ENCODE measurements at regions not wholly inside any gene's neighbourhood (a gene's known extent, or its start where the extent isn't known, plus 50 kb on each side); places are given as distances from the start of the nearest gene placed in this dataset.

GRCh38 chr3:118226206-118226605 is 808.4 kb downstream of the IGSF11 start:
- DNase-seq (ENCODE audit: extremely low spot score) = no peak
- ChIA-PET CTCF (no interaction called here), POLR2A (no interaction called here)
- TF ChIP-seq L3MBTL2 (conservative IDR thresholded peaks at IDR 0.05) (no peak), LEF1 (IDR thresholded peaks at IDR 0.05; ENCODE audit: borderline replicate concordance) (no peak), FOXM1 (IDR thresholded peaks at IDR 0.05; ENCODE audit: borderline replicate concordance) (no peak)

- TF ChIP-seq ELF4 (IDR thresholded peaks at IDR 0.05) (no peak), BHLHE40 (IDR thresholded peaks at IDR 0.05; ENCODE audit: borderline replicate concordance) (no peak), NFRKB (IDR thresholded peaks at IDR 0.05) (no peak), LEF1 (IDR thresholded peaks at IDR 0.05; ENCODE audit: borderline replicate concordance) (no peak), TARDBP (IDR thresholded peaks at IDR 0.05) (no peak), ARNT (IDR thresholded peaks at IDR 0.05) (no peak), SUZ12 (IDR thresholded peaks at IDR 0.05) (no peak), FOXM1 (IDR thresholded peaks at IDR 0.05; ENCODE audit: borderline replicate concordance) (no peak)
- POLR2A ChIA-PET = no interaction called here
- CTCF ChIA-PET = interaction anchor here (0.7 kb wide), 1 partner anchor 226 kb away, joined by 3 read pairs; no protein-coding TSS in a partner anchor
- no peak for DNase-seq (ENCODE audit: extremely low spot score)
Measured at GRCh38 chr3:118227191-118227590, 807.5 kb downstream of the IGSF11 start.

DNA sequence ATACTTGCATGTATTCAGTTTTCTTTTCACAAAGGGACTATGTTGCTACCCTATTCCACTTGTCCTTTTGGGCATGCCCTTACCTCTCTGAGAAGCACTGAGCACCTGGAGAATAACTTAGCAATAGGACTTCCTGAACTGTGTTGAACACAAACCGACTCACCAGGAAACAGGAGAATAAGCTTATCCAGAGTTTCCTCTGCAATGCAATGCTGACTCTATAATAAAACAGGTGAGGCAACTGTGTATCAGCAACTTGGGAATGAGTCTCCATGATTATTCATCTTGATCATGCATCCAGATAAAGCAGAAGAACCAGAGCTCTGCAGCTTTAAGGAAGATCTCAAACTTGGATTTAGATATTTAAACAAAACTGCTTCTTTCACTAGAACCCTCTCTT is 806.5 kb downstream of the IGSF11 start:
- DNase-seq (ENCODE audit: extremely low spot score) = no peak
- CTCF ChIA-PET = no interaction called here
- TF ChIP-seq FOXM1 (IDR thresholded peaks at IDR 0.05; ENCODE audit: borderline replicate concordance) (no peak), ZNF384 (IDR thresholded peaks at IDR 0.05) (no peak), SP1 (IDR thresholded peaks at IDR 0.05) (no peak), L3MBTL2 (conservative IDR thresholded peaks at IDR 0.05) (no peak), LEF1 (IDR thresholded peaks at IDR 0.05; ENCODE audit: borderline replicate concordance) (no peak), PKNOX1 (IDR thresholded peaks at IDR 0.05) (no peak), TARDBP (IDR thresholded peaks at IDR 0.05) (no peak), ELF4 (IDR thresholded peaks at IDR 0.05) (no peak), ARNT (IDR thresholded peaks at IDR 0.05) (no peak), FOXK2 (IDR thresholded peaks at IDR 0.05) (no peak), BHLHE40 (IDR thresholded peaks at IDR 0.05; ENCODE audit: borderline replicate concordance) (no peak), NFRKB (IDR thresholded peaks at IDR 0.05) (no peak), SUZ12 (IDR thresholded peaks at IDR 0.05) (no peak), CTBP1 (IDR thresholded peaks at IDR 0.05; ENCODE audit: borderline replicate concordance) (no peak), HDGF (IDR thresholded peaks at IDR 0.05; ENCODE audit: borderline replicate concordance) (no peak), FOXA1 (IDR thresholded peaks at IDR 0.05) (no peak)
- POLR2A ChIA-PET = no interaction called here

DNA sequence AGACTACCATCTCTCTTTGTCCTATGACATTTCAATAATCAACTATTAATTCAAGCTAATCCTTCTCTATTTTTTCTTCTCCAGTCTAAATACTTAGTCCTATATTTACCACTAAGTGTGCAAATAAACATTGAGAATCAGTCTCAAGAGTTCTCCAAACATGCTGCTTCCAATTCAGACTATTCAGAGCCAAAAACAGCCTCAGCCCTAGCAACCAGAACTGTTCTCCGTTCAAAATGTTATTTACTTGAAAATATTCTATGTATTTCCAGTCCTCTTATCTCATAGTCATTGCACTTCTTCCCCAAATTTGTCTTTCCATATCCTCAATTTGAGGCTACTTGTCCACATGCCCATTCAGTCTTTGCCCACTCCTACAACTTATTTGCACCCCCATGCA is 805.5 kb downstream of the IGSF11 start:
- TF ChIP-seq HDGF (IDR thresholded peaks at IDR 0.05; ENCODE audit: borderline replicate concordance) = no peak
- TF ChIP-seq NFRKB (IDR thresholded peaks at IDR 0.05) = no peak
- no peak for TF ChIP-seq ARNT (IDR thresholded peaks at IDR 0.05)
- no peak for TF ChIP-seq FOXM1 (IDR thresholded peaks at IDR 0.05; ENCODE audit: borderline replicate concordance)
- TF ChIP-seq FOXA1 (IDR thresholded peaks at IDR 0.05) = no peak
- no peak for TF ChIP-seq BHLHE40 (IDR thresholded peaks at IDR 0.05; ENCODE audit: borderline replicate concordance)
- no peak for TF ChIP-seq L3MBTL2 (conservative IDR thresholded peaks at IDR 0.05)
- no peak for TF ChIP-seq TARDBP (IDR thresholded peaks at IDR 0.05)
- no peak for TF ChIP-seq SUZ12 (IDR thresholded peaks at IDR 0.05)
- no peak for TF ChIP-seq ELF4 (IDR thresholded peaks at IDR 0.05)
- POLR2A ChIA-PET = no interaction called here
- no peak for DNase-seq (ENCODE audit: extremely low spot score)
- CTCF ChIA-PET = no interaction called here

DNA sequence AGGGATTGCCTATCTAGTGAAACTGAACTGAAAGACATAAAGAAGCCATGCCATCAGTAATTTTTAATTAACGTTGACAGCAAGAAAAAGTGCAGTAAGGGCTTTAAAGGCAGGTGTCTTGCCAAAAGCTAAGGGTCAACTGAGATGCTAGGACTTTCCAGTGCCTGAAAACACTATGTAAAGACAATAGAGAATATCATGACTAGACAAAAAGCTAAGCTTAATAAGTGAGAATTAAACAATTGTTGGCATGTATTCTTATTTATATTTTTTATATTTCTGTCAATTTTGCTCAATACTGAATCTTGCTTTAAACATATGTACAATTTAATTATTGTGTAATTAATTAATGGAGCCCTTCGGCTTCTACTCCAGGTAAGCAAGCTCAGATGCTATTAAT is 803.1 kb downstream of the IGSF11 start:
- POLR2A ChIA-PET = no interaction called here
- TF ChIP-seq CTBP1 (IDR thresholded peaks at IDR 0.05; ENCODE audit: borderline replicate concordance) (no peak), PKNOX1 (IDR thresholded peaks at IDR 0.05) (no peak), SP1 (IDR thresholded peaks at IDR 0.05) (no peak), ZNF384 (IDR thresholded peaks at IDR 0.05) (no peak), NFRKB (IDR thresholded peaks at IDR 0.05) (no peak), LEF1 (IDR thresholded peaks at IDR 0.05; ENCODE audit: borderline replicate concordance) (no peak)
- DNase-seq (ENCODE audit: extremely low spot score) = no peak
- CTCF ChIA-PET = no interaction called here

DNA sequence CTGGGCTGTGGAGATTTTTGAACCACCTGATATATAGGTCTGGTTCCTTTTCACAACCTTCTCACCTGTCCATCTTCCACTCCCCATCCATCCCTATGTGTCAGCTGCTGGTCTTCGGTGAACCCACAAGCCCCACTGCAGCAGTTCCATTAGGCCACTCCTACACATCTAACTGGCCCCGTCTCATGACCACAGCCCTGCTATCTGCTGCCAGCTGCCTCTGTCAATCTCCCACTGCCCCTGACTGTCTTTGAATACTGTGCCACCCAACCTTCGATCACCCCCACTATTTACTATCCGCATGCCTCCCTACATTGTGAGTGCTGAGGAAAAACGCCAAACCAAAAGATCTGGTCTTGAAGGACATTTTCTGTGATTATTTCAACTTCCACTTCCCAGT is 795.4 kb downstream of the IGSF11 start:
- no peak for TF ChIP-seq ARNT (IDR thresholded peaks at IDR 0.05)
- TF ChIP-seq SUZ12 (IDR thresholded peaks at IDR 0.05) = no peak
- TF ChIP-seq FOXK2 (IDR thresholded peaks at IDR 0.05) = no peak
- no peak for TF ChIP-seq ELF4 (IDR thresholded peaks at IDR 0.05)
- no peak for TF ChIP-seq BHLHE40 (IDR thresholded peaks at IDR 0.05; ENCODE audit: borderline replicate concordance)
- no peak for TF ChIP-seq TARDBP (IDR thresholded peaks at IDR 0.05)
- TF ChIP-seq FOXM1 (IDR thresholded peaks at IDR 0.05; ENCODE audit: borderline replicate concordance) = no peak
- no peak for TF ChIP-seq FOXA1 (IDR thresholded peaks at IDR 0.05)
- no peak for TF ChIP-seq L3MBTL2 (conservative IDR thresholded peaks at IDR 0.05)
- TF ChIP-seq PKNOX1 (IDR thresholded peaks at IDR 0.05) = no peak
- no peak for TF ChIP-seq SP1 (IDR thresholded peaks at IDR 0.05)
- no peak for TF ChIP-seq HDGF (IDR thresholded peaks at IDR 0.05; ENCODE audit: borderline replicate concordance)
- TF ChIP-seq NFRKB (IDR thresholded peaks at IDR 0.05) = no peak
- TF ChIP-seq LEF1 (IDR thresholded peaks at IDR 0.05; ENCODE audit: borderline replicate concordance) = no peak
- TF ChIP-seq CTBP1 (IDR thresholded peaks at IDR 0.05; ENCODE audit: borderline replicate concordance) = no peak
- CTCF ChIA-PET = no interaction called here
- no peak for DNase-seq (ENCODE audit: extremely low spot score)
- POLR2A ChIA-PET = no interaction called here

- POLR2A ChIA-PET = no interaction called here
- CTCF ChIA-PET = no interaction called here
Measured at GRCh38 chr3:118244761-118245160, 789.9 kb downstream of the IGSF11 start.

More at GRCh38 chr3:118244761-118245160, 789.9 kb downstream of the IGSF11 start:
- peak; percentile 4 for DNase-seq (ENCODE audit: extremely low spot score)
- TF ChIP-seq SP1 (IDR thresholded peaks at IDR 0.05) (no peak), ELF4 (IDR thresholded peaks at IDR 0.05) (no peak), LEF1 (IDR thresholded peaks at IDR 0.05; ENCODE audit: borderline replicate concordance) (no peak), FOXA1 (IDR thresholded peaks at IDR 0.05) (no peak), ARNT (IDR thresholded peaks at IDR 0.05) (no peak), BHLHE40 (IDR thresholded peaks at IDR 0.05; ENCODE audit: borderline replicate concordance) (no peak), SUZ12 (IDR thresholded peaks at IDR 0.05) (no peak)
